Breast epithelium (tissue), 3 donors: ENCODE measurements at regions not wholly inside any gene's neighbourhood (a gene's known extent, or its start where the extent isn't known, plus 50 kb on each side); places are given as distances from the start of the nearest gene placed in this dataset.

Experiments
- CTCF ChIP-seq, 3 donors: fragments of 450-650 bp; IDR thresholded peaks; one replicate each; pipeline ENCODE4 v1.5.1; 2016 to 2017; ENCODE audit warnings: antibody characterized with exemption in 3 of 3, mild to moderate bottlenecking in 3 of 3, moderate library complexity in 3 of 3
- POLR2A ChIP-seq: fragments of 450-650 bp; IDR thresholded peaks from one replicate; pipeline ENCODE4 v1.6.1; 2016; ENCODE audit warnings: antibody characterized with exemption, mild to moderate bottlenecking, moderate library complexity

GRCh38 chr12:46693034-46693433, 132.8 kb downstream of the SLC38A4 start:
- TF ChIP-seq POLR2A = no peak
- TF ChIP-seq CTCF (IDR thresholded peaks at IDR 0.05) = no peak
